WI38 (cell line): ENCODE measurements at regions not wholly inside any gene's neighbourhood (a gene's known extent, or its start where the extent isn't known, plus 50 kb on each side); places are given as distances from the start of the nearest gene placed in this dataset.

Experiments used
- H3K4me3 ChIP-seq: 2 replicates; pipeline ENCODE4 v1.5.1; 2011; ENCODE audit warnings: low read depth, mild to moderate bottlenecking, control low read depth, low read length
- CTCF ChIP-seq: IDR thresholded peaks from 2 replicates; pipeline ENCODE4 v1.5.1; 2012; ENCODE audit warnings: low read depth, mild to moderate bottlenecking, control low read depth, low read length

- TF ChIP-seq CTCF, result no peak
- H3K4me3 ChIP-seq, result no peak overlapping the region
Measured at GRCh38 chr3:102200560-102200959, 234.3 kb upstream of the ZPLD1 start.

GRCh38 chr3:102205647-102206046 is 229.2 kb upstream of the ZPLD1 start:
- TF ChIP-seq CTCF, result no peak
- no peak overlapping the region for H3K4me3 ChIP-seq

DNA sequence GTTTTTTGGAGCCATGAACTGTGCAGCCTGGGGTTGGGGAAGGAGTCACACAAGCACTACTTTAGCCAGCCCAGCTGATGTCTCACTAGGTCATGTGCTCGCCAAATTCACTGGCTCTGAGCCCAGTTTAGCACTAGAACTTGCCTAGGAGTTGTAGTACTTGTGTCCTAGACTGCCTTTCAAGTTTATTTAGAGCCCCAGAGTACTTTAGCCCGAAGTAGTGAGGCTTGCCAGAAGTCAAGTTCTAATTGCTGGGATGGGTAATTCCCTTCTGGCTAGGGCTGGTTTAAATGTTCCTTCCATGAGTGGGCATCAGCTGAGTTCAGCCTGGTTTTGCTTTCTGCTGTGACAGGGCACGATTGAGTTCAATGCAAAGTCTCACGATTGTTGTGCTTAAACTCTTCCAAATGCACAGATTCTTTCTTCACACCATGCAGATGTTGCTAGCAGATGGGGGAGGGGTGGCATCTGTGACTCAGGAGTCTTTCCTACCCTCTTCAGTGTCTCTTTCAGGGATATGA is 228.2 kb upstream of the ZPLD1 start:
- H3K4me3 ChIP-seq, result no peak overlapping the region
- TF ChIP-seq CTCF, result no peak

GRCh38 chr3:102207151-102207571 is 227.7 kb upstream of the ZPLD1 start:
- H3K4me3 ChIP-seq, result no peak overlapping the region
- no peak for TF ChIP-seq CTCF

DNA sequence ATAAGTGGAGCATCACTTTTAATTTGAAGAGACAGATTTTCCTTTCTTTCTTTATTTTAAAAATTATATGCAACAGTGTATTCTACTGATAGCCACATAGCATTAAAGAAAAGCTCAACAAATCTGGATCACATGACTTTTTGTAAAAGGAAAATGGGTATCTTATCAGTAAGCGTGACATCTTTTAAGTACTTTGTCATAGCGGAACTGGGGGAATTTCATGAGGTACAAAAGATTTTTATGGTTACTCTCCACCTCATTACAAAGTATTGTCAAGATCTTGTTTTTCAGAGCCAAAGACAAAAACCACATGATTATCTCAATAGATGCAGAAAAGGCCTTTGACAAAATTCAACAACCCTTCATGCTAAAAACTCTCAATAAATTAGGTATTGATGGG is 219.6 kb upstream of the ZPLD1 start:
- no peak for TF ChIP-seq CTCF
- H3K4me3 ChIP-seq, result no peak overlapping the region

GRCh38 chr3:102223132-102223531 is 211.7 kb upstream of the ZPLD1 start:
- TF ChIP-seq CTCF, result no peak
- H3K4me3 ChIP-seq, result no peak overlapping the region

GRCh38 chr3:102224171-102224570 is 210.6 kb upstream of the ZPLD1 start:
- no peak overlapping the region for H3K4me3 ChIP-seq
- TF ChIP-seq CTCF, result peak; percentile 19; the same call in 1 of the 2 replicates
